SU-DHL-6 (cell line): ENCODE measurements at regions not wholly inside any gene's neighbourhood (a gene's known extent, or its start where the extent isn't known, plus 50 kb on each side); places are given as distances from the start of the nearest gene placed in this dataset.

ENCODE experiments used
- H2AFZ ChIP-seq: fragments of 200-600 bp; sonication (generic); 2 replicates; pipeline ENCODE4 v1.6.1; 2014; ENCODE audit warnings: low read depth, mild to moderate bottlenecking, moderate library complexity, mixed read lengths, antibody characterized with exemption, low read length; ENCODE audit not compliant: severe bottlenecking
- H3F3A ChIP-seq: fragments of 200-600 bp; shearing (Covaris generic); 2 replicates; pipeline ENCODE4 v1.6.0; 2016; ENCODE audit warnings: antibody characterized with exemption, mild to moderate bottlenecking; ENCODE audit not compliant: insufficient read depth
- H3K27ac ChIP-seq: fragments of 200-600 bp; sonication (generic); 2 replicates; pipeline ENCODE4 v1.5.1; 2016; ENCODE audit warnings: low read depth, mild to moderate bottlenecking, low read length, moderate library complexity, mixed read lengths
- H3K27me3 ChIP-seq: fragments of 200-600 bp; sonication (generic), shearing (Covaris generic); 2 replicates; pipeline ENCODE4 v1.6.0; 2014; ENCODE audit warnings: mild to moderate bottlenecking, low read length
- H3K36me3 ChIP-seq: fragments of 200-600 bp; sonication (generic); 2 replicates; pipeline ENCODE4 v1.6.1; 2014; ENCODE audit warnings: mild to moderate bottlenecking, low read length, mixed read lengths
- H3K4me2 ChIP-seq: fragments of 300-600, 200-600 bp; shearing (Covaris generic), sonication (generic); 2 replicates; pipeline ENCODE4 v1.6.0; 2014; ENCODE audit warnings: low read length, low read depth, mild to moderate bottlenecking; ENCODE audit not compliant: poor library complexity, severe bottlenecking
- H3K4me3 ChIP-seq: fragments of 200-600 bp; sonication (generic); 2 replicates; pipeline ENCODE4 v1.5.1; 2014; ENCODE audit warnings: antibody characterized with exemption, low read length, mild to moderate bottlenecking, mixed read lengths; ENCODE audit not compliant: insufficient read depth, poor library complexity, severe bottlenecking
- H3K79me2 ChIP-seq: fragments of 200-600 bp; sonication (generic); 2 replicates; pipeline ENCODE4 v1.6.1; 2014; ENCODE audit warnings: mild to moderate bottlenecking, low read length, moderate library complexity; ENCODE audit not compliant: insufficient read depth
- H3K9ac ChIP-seq: fragments of 200-600 bp; sonication (generic); 2 replicates; pipeline ENCODE4 v1.7.0; 2014; ENCODE audit warnings: mild to moderate bottlenecking, low read length
- H3K9me2 ChIP-seq: fragments of 200-600 bp; sonication (generic); replicated peaks from 2 replicates; pipeline ENCODE4 v1.6.1; 2014; ENCODE audit warnings: low read length; ENCODE audit not compliant: insufficient read depth
- H3K9me3 ChIP-seq: fragments of 200-600 bp; sonication (generic); 2 replicates; pipeline ENCODE4 v1.6.1; 2014; ENCODE audit warnings: low read length, mixed read lengths; ENCODE audit not compliant: insufficient read depth
- H4K20me1 ChIP-seq: fragments of 200-600 bp; sonication (generic); 2 replicates; pipeline ENCODE4 v1.6.1; 2014; ENCODE audit warnings: low read depth, mild to moderate bottlenecking, antibody characterized with exemption, low read length, moderate library complexity, mixed read lengths
- EZH2phosphoT487 ChIP-seq: fragments of 200-600 bp; sonication (generic), shearing (Covaris generic); conservative IDR thresholded peaks from 2 replicates; pipeline ENCODE4 v1.6.1; 2018; ENCODE audit warnings: mild to moderate bottlenecking, antibody characterized with exemption, low read length, moderate library complexity, mixed read lengths
- TF ChIP-seq, protein P1 (sequence below): fragments of 200-600 bp; sonication (generic); IDR thresholded peaks from one replicate; pipeline ENCODE4 v1.5.1; 2017; ENCODE audit warnings: antibody characterized with exemption, mild to moderate bottlenecking, low read length, moderate library complexity; ENCODE audit not compliant: insufficient read depth, poor library complexity, severe bottlenecking

DNA sequence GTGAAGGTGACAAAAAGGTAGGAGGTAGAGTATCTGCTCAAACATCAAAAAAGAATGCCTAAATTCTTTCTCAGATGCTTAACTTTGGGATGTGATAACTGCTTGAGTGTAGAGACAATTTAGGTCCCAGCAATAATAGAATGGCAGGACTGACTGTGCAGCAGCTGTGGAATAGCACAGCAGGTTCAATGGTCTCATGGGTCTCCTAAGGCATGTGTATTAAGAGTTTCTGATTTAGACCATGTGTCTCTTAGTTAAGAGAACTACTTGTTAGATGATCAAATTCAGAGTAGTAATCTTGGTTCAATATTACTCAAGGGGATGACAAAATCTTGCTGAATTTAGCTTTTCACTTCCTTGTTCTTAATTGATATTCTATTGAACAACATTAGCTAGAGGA, 72.0 kb downstream of the ALX1 start:
- Histone ChIP-seq H3K27me3 (no peaks in the 10 kb centered on the region), H3K9ac (no peak overlapping the region), H3K27ac (no peak overlapping the region), H3K79me2 (no peaks in the 10 kb centered on the region), H2AFZ (no peak overlapping the region), H3K4me3 (no peak overlapping the region), H3K4me2 (no peak overlapping the region), H3K9me3 (no peaks in the 10 kb centered on the region), H4K20me1 (no peaks in the 10 kb centered on the region), H3K9me2 (no peaks in the 10 kb centered on the region), H3F3A (no peaks in the 10 kb centered on the region), H3K36me3 (no peaks in the 10 kb centered on the region)
- TF ChIP-seq, protein P1, sequence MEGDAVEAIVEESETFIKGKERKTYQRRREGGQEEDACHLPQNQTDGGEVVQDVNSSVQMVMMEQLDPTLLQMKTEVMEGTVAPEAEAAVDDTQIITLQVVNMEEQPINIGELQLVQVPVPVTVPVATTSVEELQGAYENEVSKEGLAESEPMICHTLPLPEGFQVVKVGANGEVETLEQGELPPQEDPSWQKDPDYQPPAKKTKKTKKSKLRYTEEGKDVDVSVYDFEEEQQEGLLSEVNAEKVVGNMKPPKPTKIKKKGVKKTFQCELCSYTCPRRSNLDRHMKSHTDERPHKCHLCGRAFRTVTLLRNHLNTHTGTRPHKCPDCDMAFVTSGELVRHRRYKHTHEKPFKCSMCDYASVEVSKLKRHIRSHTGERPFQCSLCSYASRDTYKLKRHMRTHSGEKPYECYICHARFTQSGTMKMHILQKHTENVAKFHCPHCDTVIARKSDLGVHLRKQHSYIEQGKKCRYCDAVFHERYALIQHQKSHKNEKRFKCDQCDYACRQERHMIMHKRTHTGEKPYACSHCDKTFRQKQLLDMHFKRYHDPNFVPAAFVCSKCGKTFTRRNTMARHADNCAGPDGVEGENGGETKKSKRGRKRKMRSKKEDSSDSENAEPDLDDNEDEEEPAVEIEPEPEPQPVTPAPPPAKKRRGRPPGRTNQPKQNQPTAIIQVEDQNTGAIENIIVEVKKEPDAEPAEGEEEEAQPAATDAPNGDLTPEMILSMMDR = no peak
- TF ChIP-seq EZH2phosphoT487 = no peak

GRCh38 chr12:85356596-85357385, 76.8 kb downstream of the ALX1 start:
- Histone ChIP-seq H3K9me2 (no peaks in the 10 kb centered on the region), H3K9ac (no peak overlapping the region), H3K27me3 (no peaks in the 10 kb centered on the region), H3K27ac (no peak overlapping the region), H3K4me2 (no peak overlapping the region), H3K9me3 (no peaks in the 10 kb centered on the region), H2AFZ (no peak overlapping the region), H3F3A (no peaks in the 10 kb centered on the region), H3K79me2 (no peaks in the 10 kb centered on the region), H3K36me3 (no peaks in the 10 kb centered on the region), H4K20me1 (no peaks in the 10 kb centered on the region), H3K4me3 (no peak overlapping the region)
- TF ChIP-seq, protein P1 = no peak
- no peak for TF ChIP-seq EZH2phosphoT487

DNA sequence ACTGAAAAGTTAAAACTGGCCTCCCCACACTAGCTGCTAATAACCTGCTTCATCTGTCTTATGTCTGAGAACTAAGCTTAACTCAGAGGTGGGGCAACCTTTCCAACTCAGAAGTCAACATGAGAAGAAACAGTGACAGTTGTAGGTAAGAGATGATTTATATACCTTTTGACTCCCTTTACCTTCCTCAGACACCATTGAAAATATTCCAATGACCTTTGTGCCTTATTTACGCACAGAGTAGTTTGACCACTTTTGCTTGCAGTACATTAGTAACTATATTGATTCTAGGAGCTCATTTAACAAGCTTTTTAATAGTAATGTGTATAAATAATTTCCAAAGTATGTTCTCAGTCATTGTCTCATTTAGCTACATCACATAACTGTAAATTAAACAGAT, 77.6 kb downstream of the ALX1 start:
- Histone ChIP-seq H3K4me2 (no peak overlapping the region), H3K27ac (no peak overlapping the region), H3K4me3 (no peak overlapping the region), H3F3A (no peaks in the 10 kb centered on the region), H3K27me3 (no peaks in the 10 kb centered on the region), H3K9me2 (no peaks in the 10 kb centered on the region), H3K9me3 (no peaks in the 10 kb centered on the region), H3K79me2 (no peaks in the 10 kb centered on the region), H3K36me3 (no peaks in the 10 kb centered on the region), H4K20me1 (no peaks in the 10 kb centered on the region), H2AFZ (no peak overlapping the region), H3K9ac (no peak overlapping the region)
- TF ChIP-seq, protein P1 = no peak
- TF ChIP-seq EZH2phosphoT487 = no peak
